ENCODE measurements at regions not wholly inside any gene's neighbourhood (a gene's known extent, or its start where the extent isn't known, plus 50 kb on each side); places are given as distances from the start of the nearest gene placed in this dataset.

- DNase-seq = no peak
Measured at GRCh38 chr9:134967547-134967930, 49.8 kb upstream of the FCN1 start.

GRCh38 chr9:134968011-134968822 is 50.5 kb upstream of the FCN1 start:
- peak; percentile 0 for DNase-seq

GRCh38 chr9:134968823-134969090 is 51.0 kb upstream of the FCN1 start:
- no peak for DNase-seq

GRCh38 chr9:134969156-134970045 is 51.7 kb upstream of the FCN1 start:
- no peak for DNase-seq

GRCh38 chr9:134970198-134970597 is 52.5 kb upstream of the FCN1 start:
- no peak for DNase-seq

- DNase-seq = no peak
Measured at GRCh38 chr9:134970719-134971118, 53.0 kb upstream of the FCN1 start.

- DNase-seq = no peak
Measured at GRCh38 chr9:134971196-134971595, 53.5 kb upstream of the FCN1 start.

- DNase-seq = no peak
Measured at GRCh38 chr9:134971696-134972095, 54.0 kb upstream of the FCN1 start.

GRCh38 chr9:134972140-134972539 is 54.4 kb upstream of the FCN1 start:
- peak; percentile 0 for DNase-seq

GRCh38 chr9:134975253-134975652 is 57.5 kb upstream of the FCN1 start:
- no peak for DNase-seq

- DNase-seq = no peak
Measured at GRCh38 chr9:134976403-134976802, 58.7 kb upstream of the FCN1 start.

- DNase-seq = no peak
Measured at GRCh38 chr9:134978272-134978671, 60.6 kb upstream of the FCN1 start.

GRCh38 chr9:134980516-134980915 is 62.8 kb upstream of the FCN1 start:
- no peak for DNase-seq

GRCh38 chr9:134980991-134981390 is 63.3 kb upstream of the FCN1 start:
- DNase-seq = no peak

- DNase-seq = peak; percentile 0
Measured at GRCh38 chr9:134981829-134982228, 64.1 kb upstream of the FCN1 start.

GRCh38 chr9:134982311-134982710 is 64.6 kb upstream of the FCN1 start:
- no peak for DNase-seq

- peak; percentile 1 for DNase-seq
Measured at GRCh38 chr9:134983074-134983473, 65.4 kb upstream of the FCN1 start.

GRCh38 chr9:134983506-134984371 is 66.0 kb upstream of the FCN1 start:
- DNase-seq = peak; percentile 0

- DNase-seq = peak; percentile 1
Measured at GRCh38 chr9:134984372-134985265, 66.9 kb upstream of the FCN1 start.

GRCh38 chr9:134985451-134985850 is 67.7 kb upstream of the FCN1 start:
- no peak for DNase-seq

GRCh38 chr9:134986957-134987356 is 69.2 kb upstream of the FCN1 start:
- no peak for DNase-seq

GRCh38 chr9:134987376-134987775 is 69.7 kb upstream of the FCN1 start:
- DNase-seq = no peak
